ENCODE measurements at regions not wholly inside any gene's neighbourhood (a gene's known extent, or its start where the extent isn't known, plus 50 kb on each side); places are given as distances from the start of the nearest gene placed in this dataset.
"Not testable (repeated sequence)": the region's sequence is repeated elsewhere in the genome, so short reads cannot be mapped to it uniquely, and the experiment has no call there.

DNA sequence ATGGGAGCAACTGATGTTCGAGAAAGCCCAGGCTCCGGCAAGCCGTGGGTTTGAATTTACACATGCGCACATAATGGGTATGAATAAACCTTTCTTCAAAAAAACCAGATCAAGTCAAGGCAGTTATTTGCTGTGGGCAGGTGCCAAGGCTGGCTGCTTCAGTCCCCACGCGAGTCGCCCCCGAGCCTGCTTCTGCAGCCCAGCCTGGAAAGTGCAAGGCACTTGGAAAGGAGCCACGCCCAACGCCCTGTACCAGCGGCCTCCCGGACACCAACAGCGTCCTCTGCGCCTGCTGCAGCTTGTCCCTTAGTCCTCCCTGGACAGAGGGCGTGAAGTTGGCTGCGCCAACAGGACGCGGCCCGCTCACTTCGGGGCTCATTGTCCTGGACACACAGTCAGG, 68.9 kb downstream of the KLF15 start:
- H3K4me1 ChIP-seq (ENCODE audit: insufficient read depth, poor library complexity, severe bottlenecking), result peaks cover 24% of the 10 kb centered on the region
- DNase-seq (ENCODE audit: low spot score) (no peak), ATAC-seq (ENCODE audit: low read depth) (no peak)
- H3K36me3 ChIP-seq (ENCODE audit: low read depth), result no peaks in the 10 kb centered on the region
- no peak overlapping the region for H3K27ac ChIP-seq (ENCODE audit: poor library complexity, severe bottlenecking)
- no peak overlapping the region for H3K4me3 ChIP-seq (ENCODE audit: severe bottlenecking)
- TF ChIP-seq, protein P1, sequence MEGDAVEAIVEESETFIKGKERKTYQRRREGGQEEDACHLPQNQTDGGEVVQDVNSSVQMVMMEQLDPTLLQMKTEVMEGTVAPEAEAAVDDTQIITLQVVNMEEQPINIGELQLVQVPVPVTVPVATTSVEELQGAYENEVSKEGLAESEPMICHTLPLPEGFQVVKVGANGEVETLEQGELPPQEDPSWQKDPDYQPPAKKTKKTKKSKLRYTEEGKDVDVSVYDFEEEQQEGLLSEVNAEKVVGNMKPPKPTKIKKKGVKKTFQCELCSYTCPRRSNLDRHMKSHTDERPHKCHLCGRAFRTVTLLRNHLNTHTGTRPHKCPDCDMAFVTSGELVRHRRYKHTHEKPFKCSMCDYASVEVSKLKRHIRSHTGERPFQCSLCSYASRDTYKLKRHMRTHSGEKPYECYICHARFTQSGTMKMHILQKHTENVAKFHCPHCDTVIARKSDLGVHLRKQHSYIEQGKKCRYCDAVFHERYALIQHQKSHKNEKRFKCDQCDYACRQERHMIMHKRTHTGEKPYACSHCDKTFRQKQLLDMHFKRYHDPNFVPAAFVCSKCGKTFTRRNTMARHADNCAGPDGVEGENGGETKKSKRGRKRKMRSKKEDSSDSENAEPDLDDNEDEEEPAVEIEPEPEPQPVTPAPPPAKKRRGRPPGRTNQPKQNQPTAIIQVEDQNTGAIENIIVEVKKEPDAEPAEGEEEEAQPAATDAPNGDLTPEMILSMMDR (IDR thresholded peaks at IDR 0.05; ENCODE audit: poor library complexity, severe bottlenecking), result no peak
- no peaks in the 10 kb centered on the region for H3K9me3 ChIP-seq (ENCODE audit: severe bottlenecking)
- H3K27me3 ChIP-seq (ENCODE audit: insufficient read depth, poor library complexity, severe bottlenecking), result no peaks in the 10 kb centered on the region

DNA sequence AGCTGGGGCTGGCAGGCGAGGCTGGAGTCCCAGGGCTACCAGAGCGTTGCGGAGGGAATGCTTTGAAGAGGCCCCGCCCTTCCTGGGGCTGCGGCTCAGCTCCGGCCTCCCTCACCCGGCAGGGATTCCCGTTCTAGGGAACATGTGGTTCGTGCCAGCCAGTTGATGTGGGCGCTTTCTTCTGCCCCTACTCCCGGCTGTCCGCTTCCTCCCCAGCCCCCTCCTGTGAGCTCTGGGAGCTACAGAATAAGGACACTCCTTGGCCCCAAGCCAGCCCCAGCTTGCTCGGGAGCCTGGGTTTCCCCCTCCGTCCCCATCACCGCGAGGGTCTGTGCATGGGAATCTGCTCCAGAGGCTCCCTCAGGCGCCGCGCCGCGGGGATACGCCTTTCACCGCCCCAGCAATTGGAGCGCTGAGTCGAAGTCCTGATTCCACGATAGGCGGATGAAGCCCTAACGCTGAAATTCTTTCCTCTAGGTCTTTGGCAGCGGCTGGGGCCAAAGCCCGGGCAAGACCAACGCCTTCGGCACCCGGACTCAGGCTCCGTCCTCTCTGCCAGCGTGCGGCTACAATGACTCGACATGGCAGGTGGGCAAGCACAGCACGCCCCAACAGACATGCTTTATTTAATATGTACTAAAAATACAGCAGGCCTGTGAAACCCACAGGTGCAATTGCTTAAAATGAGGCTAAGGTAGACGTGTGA, 69.5 kb downstream of the KLF15 start:
- TF ChIP-seq, protein P1 (IDR thresholded peaks at IDR 0.05; ENCODE audit: poor library complexity, severe bottlenecking), result no peak
- no peaks in the 10 kb centered on the region for H3K36me3 ChIP-seq (ENCODE audit: low read depth)
- H3K27ac ChIP-seq (ENCODE audit: poor library complexity, severe bottlenecking), result no peak overlapping the region
- no peak for DNase-seq (ENCODE audit: low spot score)
- no peaks in the 10 kb centered on the region for H3K27me3 ChIP-seq (ENCODE audit: insufficient read depth, poor library complexity, severe bottlenecking)
- H3K9me3 ChIP-seq (ENCODE audit: severe bottlenecking), result no peaks in the 10 kb centered on the region
- peaks cover 25% of the 10 kb centered on the region for H3K4me1 ChIP-seq (ENCODE audit: insufficient read depth, poor library complexity, severe bottlenecking)
- ATAC-seq (ENCODE audit: low read depth), result 0 out of 3 replicates have a peak, but pooled peaks have one; percentile 26
- H3K4me3 ChIP-seq (ENCODE audit: severe bottlenecking), result no peak overlapping the region

- Histone ChIP-seq H3K9me3 (ENCODE audit: severe bottlenecking) (no peaks in the 10 kb centered on the region), H3K36me3 (ENCODE audit: low read depth) (no peaks in the 10 kb centered on the region), H3K27ac (ENCODE audit: poor library complexity, severe bottlenecking) (no peak overlapping the region), H3K27me3 (ENCODE audit: insufficient read depth, poor library complexity, severe bottlenecking) (no peaks in the 10 kb centered on the region), H3K4me1 (ENCODE audit: insufficient read depth, poor library complexity, severe bottlenecking) (peaks cover 25% of the 10 kb centered on the region), H3K4me3 (ENCODE audit: severe bottlenecking) (no peak overlapping the region)
- ATAC-seq (ENCODE audit: low read depth) (no peak), DNase-seq (ENCODE audit: low spot score) (no peak)
- TF ChIP-seq, protein P1 (IDR thresholded peaks at IDR 0.05; ENCODE audit: poor library complexity, severe bottlenecking), result no peak
Observed at GRCh38 chr3:126287171-126287535, 70.1 kb downstream of the KLF15 start.

GRCh38 chr3:126285369-126285768, 71.8 kb downstream of the KLF15 start:
- Histone ChIP-seq H3K4me3 (ENCODE audit: severe bottlenecking) (no peak overlapping the region), H3K27ac (ENCODE audit: poor library complexity, severe bottlenecking) (peak overlapping the region; percentile 62), H3K9me3 (ENCODE audit: severe bottlenecking) (no peaks in the 10 kb centered on the region), H3K4me1 (ENCODE audit: insufficient read depth, poor library complexity, severe bottlenecking) (peaks cover 25% of the 10 kb centered on the region), H3K27me3 (ENCODE audit: insufficient read depth, poor library complexity, severe bottlenecking) (no peaks in the 10 kb centered on the region), H3K36me3 (ENCODE audit: low read depth) (no peaks in the 10 kb centered on the region)
- TF ChIP-seq, protein P1 (IDR thresholded peaks at IDR 0.05; ENCODE audit: poor library complexity, severe bottlenecking), result no peak
- no peak for ATAC-seq (ENCODE audit: low read depth)
- no peak for DNase-seq (ENCODE audit: low spot score)

- TF ChIP-seq, protein P1 (IDR thresholded peaks at IDR 0.05; ENCODE audit: poor library complexity, severe bottlenecking), result no peak
- no peaks in the 10 kb centered on the region for H3K9me3 ChIP-seq (ENCODE audit: severe bottlenecking)
- ATAC-seq (ENCODE audit: low read depth), result peak; percentile 98
- peaks cover 25% of the 10 kb centered on the region for H3K4me1 ChIP-seq (ENCODE audit: insufficient read depth, poor library complexity, severe bottlenecking)
- H3K36me3 ChIP-seq (ENCODE audit: low read depth), result no peaks in the 10 kb centered on the region
- no peak for DNase-seq (ENCODE audit: low spot score)
- H3K27ac ChIP-seq (ENCODE audit: poor library complexity, severe bottlenecking), result peak overlapping the region; percentile 62
- H3K4me3 ChIP-seq (ENCODE audit: severe bottlenecking), result peak overlapping the region; percentile 7
- H3K27me3 ChIP-seq (ENCODE audit: insufficient read depth, poor library complexity, severe bottlenecking), result no peaks in the 10 kb centered on the region
Observed at GRCh38 chr3:126284258-126284904, 72.8 kb downstream of the KLF15 start.

- not testable (repeated sequence) for DNase-seq (ENCODE audit: low spot score); H3K27ac ChIP-seq (ENCODE audit: poor library complexity, severe bottlenecking); H3K4me3 ChIP-seq (ENCODE audit: severe bottlenecking); H3K36me3 ChIP-seq (ENCODE audit: low read depth); H3K27me3 ChIP-seq (ENCODE audit: insufficient read depth, poor library complexity, severe bottlenecking); ATAC-seq (ENCODE audit: low read depth); H3K9me3 ChIP-seq (ENCODE audit: severe bottlenecking)
- H3K4me1 ChIP-seq (ENCODE audit: insufficient read depth, poor library complexity, severe bottlenecking), result peaks cover 25% of the 10 kb centered on the region
Observed at GRCh38 chr3:126283651-126284050, 73.6 kb downstream of the KLF15 start.

Measured in RWPE2 (cell line).